Tibial nerve (tissue), 4 donors: ENCODE measurements at regions not wholly inside any gene's neighbourhood (a gene's known extent, or its start where the extent isn't known, plus 50 kb on each side); places are given as distances from the start of the nearest gene placed in this dataset.

Source experiments
- CTCF ChIP-seq, 5 experiments: fragments of 200-600 bp in 3 of 5; fragments of 450-650 bp in 2 of 5; sonication (generic) in 3 of 5; IDR thresholded peaks; one replicate each; pipeline ENCODE4 v1.5.1; 2016 to 2019; ENCODE audit warnings: antibody characterized with exemption in 5 of 5, mild to moderate bottlenecking in 3 of 5, moderate library complexity in 2 of 5
- EP300 ChIP-seq, 2 donors: sonication (generic); formaldehyde crosslinking; IDR thresholded peaks; one replicate each; pipeline ENCODE4 v1.6.1; 2017; ENCODE audit warnings: antibody characterized with exemption in 2 of 2, mild to moderate bottlenecking in 1 of 2
- POLR2A ChIP-seq, 2 donors: fragments of 450-650 bp; IDR thresholded peaks; one replicate each; pipeline ENCODE4 v1.6.1; 2017; ENCODE audit warnings: antibody characterized with exemption in 2 of 2, mild to moderate bottlenecking in 2 of 2, moderate library complexity in 2 of 2

- TF ChIP-seq CTCF (IDR thresholded peaks at IDR 0.05) = no peak
- no peak for TF ChIP-seq POLR2A (IDR thresholded peaks at IDR 0.05)
- no peak for TF ChIP-seq EP300 (IDR thresholded peaks at IDR 0.05)
Observed at GRCh38 chr5:92051741-92052140, 668.6 kb upstream of the ARRDC3 start.
